HG03159 (cell line): ENCODE measurements at regions not wholly inside any gene's neighbourhood (a gene's known extent, or its start where the extent isn't known, plus 50 kb on each side); places are given as distances from the start of the nearest gene placed in this dataset.

ENCODE experiments used
- ATAC-seq: cut with Tn5 transposase; IDR thresholded peaks from one replicate; pipeline ENCODE4 v1.9.1; 2021; ENCODE audit warnings: mild to moderate bottlenecking, moderate library complexity; ENCODE audit not compliant: unreplicated experiment

DNA sequence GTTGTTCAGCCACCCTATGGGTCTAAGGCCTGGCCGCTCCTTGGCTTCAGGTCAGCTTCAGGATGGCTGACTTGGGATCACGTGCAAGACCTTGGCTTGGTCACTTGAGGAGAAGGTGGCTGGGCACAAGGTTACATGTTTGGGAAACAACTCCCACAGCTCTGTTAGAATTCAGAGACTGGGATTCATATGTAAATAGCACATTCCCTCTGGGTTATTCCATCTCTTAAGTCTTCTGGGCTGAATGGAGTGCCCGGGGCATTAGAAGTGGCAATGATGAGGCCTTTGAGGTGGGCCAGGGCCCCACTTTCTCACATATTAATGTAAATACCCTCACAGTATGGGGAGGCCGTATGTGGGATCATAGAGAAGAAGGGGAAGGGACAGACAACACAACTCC is 150.9 kb downstream of the EFNB2 start:
- no peak for ATAC-seq

DNA sequence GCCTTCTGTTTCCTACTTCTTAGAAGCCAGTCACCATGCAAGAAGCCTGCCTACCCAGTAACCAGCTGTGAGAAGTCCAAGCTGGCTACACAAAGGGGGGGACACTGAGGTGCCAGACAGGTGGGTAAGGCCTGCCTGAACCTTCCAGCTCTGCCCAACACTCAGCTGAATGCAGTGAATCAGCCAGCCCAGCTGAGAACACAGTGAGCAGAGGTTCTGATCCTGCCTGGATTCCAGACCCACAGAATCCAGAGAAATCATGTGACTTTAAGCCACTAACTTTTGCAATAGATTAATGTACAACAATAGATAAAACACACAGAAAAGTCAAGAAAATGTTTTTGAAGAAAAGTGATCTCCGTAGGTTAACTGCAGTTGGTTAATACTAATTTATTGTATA is 151.7 kb downstream of the EFNB2 start:
- ATAC-seq, result no peak

GRCh38 chr13:106382534-106382933 is 152.9 kb downstream of the EFNB2 start:
- no peak for ATAC-seq

DNA sequence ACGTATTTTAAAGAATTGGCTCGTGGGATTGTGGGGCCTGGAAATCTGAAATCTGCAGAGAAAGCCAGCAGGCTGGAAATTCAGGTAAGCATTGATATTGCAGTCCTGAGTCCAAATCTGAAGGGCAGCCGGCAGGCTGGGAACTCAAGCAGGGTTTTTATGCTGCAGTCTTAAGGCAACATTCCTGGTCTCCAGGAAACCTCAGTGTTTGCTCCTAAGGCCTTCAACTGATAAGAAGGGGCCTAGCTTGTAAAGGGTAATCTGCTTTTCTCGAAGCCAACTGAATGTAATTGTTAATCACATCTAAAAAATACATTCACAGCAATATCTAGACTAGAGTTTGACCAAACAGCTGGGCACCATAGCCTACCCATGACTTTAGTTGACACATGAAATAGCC is 154.4 kb downstream of the EFNB2 start:
- ATAC-seq, result no peak

DNA sequence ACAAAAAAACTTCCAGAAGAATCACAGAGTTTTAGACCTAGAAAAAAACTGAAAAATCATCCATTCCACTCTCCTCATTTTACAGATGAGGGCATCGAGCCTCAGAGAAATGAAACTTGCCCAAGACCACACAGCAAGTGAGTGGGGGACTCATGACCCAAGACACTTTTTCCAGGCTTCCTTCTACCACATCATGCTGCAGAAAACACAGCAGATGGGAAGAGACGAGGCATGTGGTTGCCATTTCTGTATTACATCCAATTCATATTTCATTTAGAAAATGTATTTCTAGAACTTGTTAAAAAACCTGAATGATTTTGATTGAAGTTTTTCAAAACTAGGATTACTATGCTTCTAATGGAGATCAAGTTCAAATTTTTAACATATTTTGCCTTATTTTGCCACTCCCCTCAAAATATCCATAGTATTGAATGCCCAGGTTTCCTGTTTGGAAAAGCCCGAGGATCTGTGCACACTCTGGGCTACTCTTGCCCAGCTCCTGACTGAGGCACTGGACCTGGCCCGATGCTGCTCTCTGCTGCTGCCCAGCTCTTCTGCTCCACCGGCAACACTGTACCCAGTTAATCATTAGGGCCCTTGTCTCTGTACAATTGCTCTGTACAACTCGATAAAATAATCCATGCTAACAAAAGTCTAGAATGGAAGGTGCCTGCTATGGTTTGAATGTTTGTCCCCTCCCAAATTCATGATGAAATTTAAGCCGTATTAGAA is 157.4 kb downstream of the EFNB2 start:
- ATAC-seq, result no peak

- no peak for ATAC-seq
Measured at GRCh38 chr13:106377341-106377740, 158.1 kb downstream of the EFNB2 start.

DNA sequence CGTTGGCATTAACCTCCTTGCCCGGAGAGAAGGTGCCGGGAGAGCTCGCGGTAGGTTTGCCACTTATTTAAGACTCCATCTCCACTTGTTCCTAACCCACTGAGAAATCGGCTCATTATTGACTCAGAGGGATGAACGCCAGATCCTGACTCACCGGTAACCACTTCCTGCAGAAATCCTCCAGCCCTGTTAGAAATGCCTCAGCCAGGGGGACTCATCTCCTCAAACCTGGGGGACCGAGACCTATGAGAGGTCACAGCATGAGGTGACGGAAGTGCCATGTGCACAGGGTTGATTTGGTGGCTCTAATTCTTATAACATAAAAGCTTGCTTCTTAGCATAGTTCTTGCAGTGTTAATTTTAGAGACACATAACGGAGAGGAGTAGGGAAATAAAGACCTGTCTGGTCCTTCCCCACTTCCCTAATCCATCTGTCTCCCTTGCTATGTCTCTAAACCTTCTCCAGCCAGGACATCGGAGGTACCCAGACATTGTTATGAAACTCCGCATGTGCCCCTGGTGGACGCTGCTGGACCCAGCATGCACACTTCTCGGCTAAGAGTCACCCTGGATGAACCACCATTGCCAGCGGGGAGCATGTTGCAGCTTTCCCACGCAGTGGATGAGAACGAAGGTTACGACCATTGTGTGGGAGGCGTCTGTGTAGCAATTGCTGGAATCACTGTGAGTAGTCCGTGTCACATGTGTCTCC is 158.9 kb downstream of the EFNB2 start:
- ATAC-seq, result no peak

GRCh38 chr13:106375085-106375484 is 160.4 kb downstream of the EFNB2 start:
- no peak for ATAC-seq

GRCh38 chr13:106374631-106375030 is 160.8 kb downstream of the EFNB2 start:
- no peak for ATAC-seq

- ATAC-seq, result peak; percentile 77
Measured at GRCh38 chr13:106373989-106374572, 161.4 kb downstream of the EFNB2 start.

DNA sequence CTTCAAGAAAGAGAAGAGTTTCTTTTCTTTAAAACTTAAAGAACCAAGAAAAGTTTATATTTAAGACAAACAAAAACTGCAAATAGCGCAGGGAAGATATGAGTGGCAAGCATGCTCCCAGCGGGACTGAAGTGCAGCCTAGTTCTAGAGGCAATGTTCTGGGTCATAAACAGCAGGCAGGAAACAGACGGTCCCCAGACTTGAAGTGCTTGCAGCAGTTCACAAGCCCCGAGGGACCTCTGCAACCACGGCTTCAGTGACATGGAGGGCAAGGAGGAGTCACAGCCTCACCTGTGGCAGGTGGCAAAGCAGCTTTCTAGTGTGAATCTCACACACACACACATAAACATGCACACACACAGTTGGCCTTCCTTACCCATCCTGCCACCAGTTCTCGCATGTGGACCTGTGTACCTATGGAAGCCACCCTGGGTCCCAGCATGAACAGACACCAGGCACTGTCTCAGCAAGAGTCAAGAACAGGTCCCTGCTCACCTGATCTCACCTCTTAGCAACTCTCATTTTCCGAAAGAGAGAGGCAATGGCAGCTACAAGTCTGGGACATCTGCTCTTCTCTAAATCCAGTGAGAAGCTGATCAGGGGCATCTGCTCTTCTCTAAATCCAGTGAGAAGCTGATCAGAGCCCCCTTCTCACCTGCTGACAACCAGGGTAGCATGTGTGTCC is 162.0 kb downstream of the EFNB2 start:
- ATAC-seq, result peak; percentile 68

- ATAC-seq, result peak; percentile 41
Measured at GRCh38 chr13:106372199-106373155, 163.0 kb downstream of the EFNB2 start.

- ATAC-seq, result no peak
Measured at GRCh38 chr13:106371024-106371423, 164.4 kb downstream of the EFNB2 start.

GRCh38 chr13:106369858-106370257 is 165.6 kb downstream of the EFNB2 start:
- no peak for ATAC-seq

DNA sequence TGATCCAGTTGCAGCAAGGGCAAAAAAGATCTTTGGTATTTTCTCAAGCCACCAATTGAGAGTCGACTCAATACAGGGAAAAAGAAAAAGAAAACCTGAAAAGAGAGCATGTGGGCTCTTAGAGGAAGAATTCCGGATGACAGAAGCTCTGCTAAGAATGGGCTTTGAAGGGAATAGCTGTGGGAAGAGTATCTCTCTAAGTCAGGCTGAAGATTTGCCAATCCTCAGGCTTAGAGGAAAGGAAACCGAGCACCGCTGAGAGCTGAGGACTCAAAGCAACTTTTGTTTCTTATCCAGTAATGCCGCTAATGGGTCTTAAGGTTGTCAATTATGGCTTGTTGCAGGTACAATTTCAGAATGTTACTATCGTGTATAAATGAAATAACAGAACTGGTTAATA is 166.4 kb downstream of the EFNB2 start:
- ATAC-seq, result no peak

DNA sequence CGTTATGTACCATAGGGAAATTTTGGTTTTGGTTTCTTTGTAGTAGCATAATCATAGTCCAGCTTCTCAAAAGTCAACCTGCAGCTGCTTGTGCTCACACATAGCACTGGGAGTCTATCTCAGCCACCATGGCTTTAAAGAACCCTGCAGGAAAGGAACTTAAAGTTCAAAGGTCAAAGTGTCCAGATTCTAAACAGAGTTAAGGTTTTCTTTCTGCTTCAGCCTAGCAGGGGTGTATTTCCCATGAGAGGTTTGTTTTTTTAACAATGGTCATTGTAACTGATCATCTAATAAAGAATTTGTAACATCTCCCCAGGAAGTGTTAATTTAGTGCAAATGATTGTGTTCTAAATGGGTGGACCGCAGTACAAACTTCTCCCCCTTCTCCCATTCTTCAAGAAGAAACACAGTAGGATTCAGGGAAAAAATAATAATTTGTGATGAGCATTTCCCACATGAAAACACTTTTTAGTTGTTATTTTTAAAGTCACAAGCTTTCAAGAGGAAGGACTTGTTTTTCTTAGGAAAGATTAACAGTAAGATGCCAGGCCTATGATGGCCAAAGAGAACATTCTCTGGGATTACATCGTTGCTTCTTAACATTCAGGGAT is 168.0 kb downstream of the EFNB2 start:
- no peak for ATAC-seq

DNA sequence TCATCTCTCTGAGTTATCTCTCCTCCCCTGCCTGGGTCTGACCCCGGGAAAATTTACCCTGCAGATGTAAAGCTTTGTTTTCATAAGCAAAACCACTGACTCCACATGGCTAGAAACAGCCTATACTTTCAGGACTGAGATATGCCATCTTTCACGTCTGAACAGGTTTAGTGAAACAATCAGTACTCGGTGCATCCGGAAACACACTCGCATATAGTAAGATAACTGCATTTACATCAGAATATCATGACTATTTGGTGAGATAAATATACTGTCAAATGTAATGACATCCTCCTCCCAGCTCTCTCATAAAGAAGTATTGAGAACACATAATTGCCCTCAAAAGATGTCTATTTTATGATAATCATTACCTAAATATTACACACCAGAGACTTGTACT is 172.8 kb downstream of the EFNB2 start:
- ATAC-seq, result no peak

DNA sequence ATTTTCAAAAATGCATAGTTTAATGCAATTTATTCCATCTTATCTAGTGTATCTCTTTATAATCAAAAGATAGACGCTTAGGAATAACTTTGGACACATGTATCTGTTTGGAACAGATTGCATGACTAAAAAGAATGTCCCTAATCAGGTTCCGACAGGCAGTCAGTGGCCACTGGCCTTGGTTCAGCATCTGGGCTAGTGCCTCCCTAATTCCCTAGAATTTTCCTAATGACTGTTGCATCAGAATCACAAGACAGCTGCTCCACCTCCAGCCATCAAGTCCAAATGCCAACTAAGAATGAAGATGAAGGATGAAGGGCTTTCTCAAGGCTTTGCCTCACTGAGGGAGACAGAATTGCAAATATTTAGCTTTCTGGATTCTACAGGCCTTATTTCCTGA is 173.8 kb downstream of the EFNB2 start:
- no peak for ATAC-seq

DNA sequence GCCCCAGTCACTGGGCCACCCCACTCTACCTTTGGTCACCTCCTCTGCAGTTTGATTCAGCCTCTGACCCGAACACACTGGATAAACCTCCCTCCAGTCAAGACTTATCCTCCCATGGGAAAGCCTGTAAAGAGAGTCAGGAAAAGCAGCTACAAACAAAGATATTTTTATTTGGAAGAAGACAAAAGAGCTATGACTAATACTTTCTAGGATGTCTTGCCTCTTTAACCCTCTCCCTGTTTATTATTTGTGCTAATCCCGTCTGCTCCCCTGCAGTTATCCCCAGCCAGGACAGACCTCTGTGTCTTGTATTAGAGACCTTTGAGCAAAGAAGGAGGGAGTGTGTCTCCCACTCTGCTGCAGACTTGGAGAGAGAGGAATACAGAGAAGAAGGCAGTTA is 178.3 kb downstream of the EFNB2 start:
- ATAC-seq, result no peak

DNA sequence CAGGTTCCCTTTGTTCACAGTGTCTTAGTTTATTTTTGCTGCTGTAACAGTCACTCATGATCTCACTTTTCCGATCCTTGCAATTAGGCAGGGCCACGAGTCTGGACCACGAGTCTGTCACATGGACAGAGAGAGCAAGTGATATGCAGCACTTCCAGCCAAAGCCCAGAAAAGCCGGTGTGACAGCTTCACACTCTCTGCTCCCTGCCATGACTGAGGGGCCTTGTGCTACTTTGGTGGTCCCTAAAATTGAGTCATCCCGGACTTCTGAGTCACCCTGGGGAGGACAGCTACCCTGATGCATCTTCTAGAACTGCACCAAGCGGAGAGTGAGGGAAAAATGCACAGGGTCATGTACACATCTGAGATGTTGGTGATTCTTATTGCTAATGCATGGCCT is 179.6 kb downstream of the EFNB2 start:
- ATAC-seq, result no peak
